NT2/D1 (cell line): ENCODE measurements at regions not wholly inside any gene's neighbourhood (a gene's known extent, or its start where the extent isn't known, plus 50 kb on each side); places are given as distances from the start of the nearest gene placed in this dataset.

Experiments
- SUZ12 ChIP-seq: IDR thresholded peaks from 2 replicates; pipeline ENCODE4 v1.6.1; 2011; ENCODE audit not compliant: insufficient read length, insufficient read depth; ENCODE audit errors: extremely low read depth
- YY1 ChIP-seq: IDR thresholded peaks from 2 replicates; pipeline ENCODE4 v1.6.1; 2011; ENCODE audit not compliant: insufficient read length, insufficient read depth
- ZNF274 ChIP-seq: IDR thresholded peaks from 2 replicates; pipeline ENCODE4 v1.6.1; 2011; ENCODE audit warnings: mild to moderate bottlenecking, low read depth, low read length

GRCh38 chr7:17493446-17493845 lies 195.0 kb downstream of the AHR start:
- TF ChIP-seq ZNF274 (no peak), YY1 (no peak), SUZ12 (no peak)
